Jurkat, Clone E6-1 (cell line): ENCODE measurements at regions not wholly inside any gene's neighbourhood (a gene's known extent, or its start where the extent isn't known, plus 50 kb on each side); places are given as distances from the start of the nearest gene placed in this dataset.
"Not testable (repeated sequence)": the region's sequence is repeated elsewhere in the genome, so short reads cannot be mapped to it uniquely, and the experiment has no call there.

ENCODE experiments used
- DNase-seq: peaks from one replicate; pipeline ENCODE4 v3.0.0-alpha.2; 2011; ENCODE audit warnings: low read depth, low spot score
- H3K4me3 ChIP-seq: 2 replicates; pipeline ENCODE4 v1.5.1; 2011; ENCODE audit warnings: mild to moderate bottlenecking, low read length, control low read depth, moderate library complexity

DNA sequence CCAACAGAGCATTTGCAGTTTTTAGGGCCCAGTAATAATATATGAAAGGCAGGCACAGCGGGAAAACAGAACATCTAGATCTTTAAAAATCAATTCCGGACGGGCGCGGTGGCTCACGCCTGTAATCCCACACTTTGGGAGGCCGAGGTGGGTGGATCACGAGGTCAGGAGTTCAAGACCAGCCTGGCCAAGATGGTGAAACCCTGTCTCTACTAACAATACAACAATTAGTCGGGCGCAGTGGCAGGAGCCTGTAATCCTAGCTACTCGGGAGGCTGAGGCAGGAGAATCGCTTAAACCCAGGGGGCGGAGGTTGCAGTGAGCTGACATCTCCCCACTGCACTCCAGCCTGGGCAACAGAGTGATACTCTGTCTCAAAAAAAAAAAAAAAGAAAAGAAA is 88.5 kb upstream of the MSH6 start:
- DNase-seq, H3K4me3 ChIP-seq: not testable (repeated sequence)

DNA sequence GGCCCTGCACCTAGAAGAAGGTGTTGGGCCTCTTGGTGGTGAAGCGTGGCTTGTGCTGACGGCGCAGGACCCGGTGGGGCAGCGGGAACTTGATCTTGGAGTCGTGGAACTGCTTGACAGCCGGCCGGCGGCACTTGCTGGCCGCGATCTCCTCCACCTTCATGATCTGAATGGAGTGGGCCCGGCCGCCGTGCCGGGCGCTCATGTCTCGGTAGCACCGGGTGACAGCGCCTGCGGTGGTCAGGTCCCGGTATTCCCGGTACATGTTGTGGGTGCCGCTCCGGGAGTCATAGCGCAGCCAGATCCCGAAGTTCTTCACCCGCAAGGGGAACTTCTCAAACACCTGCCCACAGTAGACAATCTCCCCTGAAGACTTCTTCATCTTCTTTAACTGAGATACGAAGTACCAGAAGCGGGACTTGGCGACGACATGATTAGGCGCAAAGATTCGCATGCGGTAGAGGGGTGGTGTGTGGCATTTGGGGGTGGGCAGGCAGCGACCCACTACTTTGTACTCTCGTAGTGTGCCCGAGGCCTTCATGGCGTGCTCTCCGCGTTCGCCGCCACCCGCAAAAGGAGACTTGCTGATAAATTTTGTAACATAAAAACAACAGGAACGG is 92.1 kb upstream of the MSH6 start:
- not testable (repeated sequence) for H3K4me3 ChIP-seq, DNase-seq

DNA sequence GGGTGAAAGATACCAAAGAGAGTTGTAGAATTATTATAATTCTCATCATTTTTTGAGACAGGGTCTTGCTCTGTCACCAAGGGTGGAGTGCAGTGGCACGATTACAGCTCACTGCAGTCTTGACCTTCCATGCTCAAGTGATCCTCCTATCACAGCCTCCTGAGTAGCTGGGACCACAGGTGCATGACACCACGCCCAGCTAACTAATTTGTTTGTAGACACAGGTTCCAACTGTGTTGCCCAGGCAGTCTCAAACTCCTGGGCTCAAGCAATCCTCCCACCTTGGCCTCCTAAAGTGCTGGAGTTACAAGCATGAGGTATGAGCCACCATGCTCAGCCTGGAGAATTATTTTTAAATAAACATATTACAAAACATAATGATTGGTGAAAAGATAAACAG is 92.8 kb upstream of the MSH6 start:
- DNase-seq = no peak
- H3K4me3 ChIP-seq = no peak overlapping the region

DNA sequence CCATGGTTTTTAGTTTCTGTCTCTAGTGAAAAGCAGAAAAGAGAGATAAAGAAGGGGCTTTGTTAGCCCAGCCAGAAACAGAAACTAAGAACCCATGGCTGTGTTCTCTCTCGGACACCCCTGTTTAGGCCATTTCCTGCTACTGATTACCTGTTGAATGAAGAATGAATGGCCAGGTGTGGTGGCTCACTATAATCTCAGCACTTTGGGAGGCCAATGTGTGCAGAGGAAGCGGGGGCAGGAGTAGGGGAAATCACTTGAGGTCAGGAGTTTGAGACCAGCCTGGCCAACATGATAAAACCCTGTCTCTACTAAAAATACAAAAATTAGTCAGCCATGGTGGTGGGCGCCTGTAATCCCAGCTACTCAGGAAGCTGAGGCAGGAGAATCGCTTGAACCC is 93.8 kb upstream of the MSH6 start:
- not testable (repeated sequence) for DNase-seq, H3K4me3 ChIP-seq

DNA sequence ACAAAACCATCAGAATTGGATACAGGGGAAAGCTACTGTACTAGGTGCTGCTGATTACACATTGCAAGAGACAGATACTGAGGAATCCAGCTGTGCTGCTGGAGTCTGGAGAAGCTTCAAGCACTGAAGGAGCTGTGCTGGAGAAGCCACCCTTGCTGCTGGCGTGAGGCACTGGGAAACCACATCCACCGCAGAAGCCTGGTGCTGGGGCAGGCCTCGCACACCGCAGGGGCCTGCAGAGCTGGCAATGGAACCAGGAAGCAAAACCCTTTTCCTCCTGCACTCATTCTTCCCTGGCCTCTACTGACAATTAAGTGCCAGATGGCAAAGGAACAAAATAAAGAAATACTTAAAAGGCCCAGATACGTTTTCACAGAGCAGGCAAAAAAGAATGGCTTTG is 94.4 kb upstream of the MSH6 start:
- peak; percentile 60 for DNase-seq
- no peak overlapping the region for H3K4me3 ChIP-seq

DNA sequence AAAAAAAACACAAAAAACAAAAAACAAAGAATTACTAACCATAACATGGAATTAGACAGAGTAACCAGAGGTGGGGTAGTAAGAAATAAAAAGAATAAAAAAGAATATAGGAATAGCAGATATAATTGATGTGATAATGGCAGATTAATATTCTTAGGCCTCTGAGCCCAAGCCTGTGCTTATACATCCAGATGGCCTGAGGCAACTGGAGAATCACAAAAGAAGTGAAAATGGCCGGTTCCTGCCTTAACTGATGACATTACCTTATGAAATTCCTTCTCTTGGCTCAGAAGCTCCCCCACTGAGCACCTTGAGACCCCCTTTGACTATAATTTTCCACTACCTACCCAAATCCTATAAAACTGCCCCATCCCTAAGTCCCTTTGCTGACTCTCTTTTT is 95.1 kb upstream of the MSH6 start:
- no peak for DNase-seq
- no peak overlapping the region for H3K4me3 ChIP-seq

- H3K4me3 ChIP-seq = no peak overlapping the region
- no peak for DNase-seq
Measured at GRCh38 chr2:47686018-47686417, 96.9 kb upstream of the MSH6 start.

DNA sequence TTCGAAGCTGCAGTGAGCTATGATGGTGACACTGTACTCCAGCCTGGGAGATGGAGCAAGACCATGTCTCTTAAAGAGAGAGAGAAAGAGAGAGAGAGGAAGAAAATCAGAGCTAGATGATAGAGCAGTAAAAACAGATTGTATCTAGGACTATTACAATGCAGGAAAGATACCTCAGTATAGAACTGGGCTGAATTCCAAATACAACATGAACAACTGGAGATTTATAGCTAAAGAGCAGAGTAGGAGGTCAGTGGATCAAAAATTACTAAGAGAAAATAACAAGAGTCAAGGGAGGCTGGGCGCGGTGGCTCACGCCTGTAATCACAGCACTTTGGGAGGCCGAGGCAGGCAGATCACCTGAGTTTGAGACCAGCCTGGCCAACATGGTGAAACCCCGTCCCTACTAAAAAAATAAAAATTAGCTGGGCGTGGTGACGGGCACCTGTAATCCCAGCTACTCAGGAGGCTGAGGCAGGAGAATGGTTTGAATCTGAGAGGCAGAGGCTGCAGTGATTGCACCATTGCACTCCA is 100.7 kb upstream of the MSH6 start:
- DNase-seq = no peak
- H3K4me3 ChIP-seq = no peak overlapping the region

- H3K4me3 ChIP-seq = no peak overlapping the region
- DNase-seq = no peak
Measured at GRCh38 chr2:47676261-47676926, 105.6 kb upstream of the KCNK12 start.

DNA sequence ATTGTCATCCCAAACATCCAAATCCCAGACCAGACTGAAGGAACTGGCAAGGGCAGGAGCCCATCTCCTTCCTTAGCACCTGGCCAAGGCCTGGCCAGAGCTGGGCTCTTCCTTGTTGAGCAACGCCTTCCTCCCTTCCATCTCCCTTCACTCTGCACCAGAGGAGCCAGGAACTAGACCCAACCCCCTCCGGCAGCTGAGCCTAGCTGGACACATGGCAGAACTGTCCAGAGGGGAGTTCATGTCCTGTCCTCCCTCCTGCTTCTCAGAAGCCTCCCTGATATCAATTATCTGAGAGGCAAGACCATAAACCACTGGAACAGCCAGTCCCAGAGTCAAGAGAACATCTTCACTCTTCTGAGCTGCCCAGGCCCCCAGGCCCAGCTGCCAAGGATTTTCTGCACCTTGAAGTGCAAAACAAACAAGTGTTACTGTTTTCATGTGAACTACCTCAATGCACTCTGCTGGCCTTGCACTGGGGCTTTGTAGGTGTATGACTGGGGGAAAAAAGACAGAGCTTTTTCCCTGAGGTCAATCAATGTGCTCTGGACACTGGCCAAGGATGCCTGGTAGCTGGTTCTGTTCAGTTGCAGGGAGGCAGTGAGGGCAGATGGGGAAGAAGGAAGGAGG is 104.5 kb upstream of the KCNK12 start:
- no peak overlapping the region for H3K4me3 ChIP-seq
- DNase-seq = no peak

DNA sequence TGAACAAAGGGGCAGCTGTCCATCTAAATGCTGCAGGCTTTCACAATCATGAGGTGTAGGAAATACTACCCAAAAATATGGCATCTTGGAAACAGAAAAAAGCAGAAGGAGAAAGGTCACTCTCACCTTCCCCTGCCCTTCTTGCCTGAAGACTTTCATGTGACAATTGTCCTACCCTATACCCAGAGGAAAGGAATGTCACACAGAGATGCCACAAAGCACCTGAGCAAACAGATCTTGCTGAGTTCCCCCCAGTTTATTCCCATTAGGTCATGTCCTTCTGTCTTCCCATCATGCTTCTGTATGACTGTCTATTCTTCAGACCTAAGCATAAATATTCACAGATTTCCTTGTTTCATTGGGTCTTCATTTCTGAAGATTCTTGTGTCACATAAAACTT is 95.5 kb upstream of the KCNK12 start:
- H3K4me3 ChIP-seq = no peak overlapping the region
- DNase-seq = no peak

- no peak for DNase-seq
- H3K4me3 ChIP-seq = no peak overlapping the region
Measured at GRCh38 chr2:47664817-47665216, 94.0 kb upstream of the KCNK12 start.

DNA sequence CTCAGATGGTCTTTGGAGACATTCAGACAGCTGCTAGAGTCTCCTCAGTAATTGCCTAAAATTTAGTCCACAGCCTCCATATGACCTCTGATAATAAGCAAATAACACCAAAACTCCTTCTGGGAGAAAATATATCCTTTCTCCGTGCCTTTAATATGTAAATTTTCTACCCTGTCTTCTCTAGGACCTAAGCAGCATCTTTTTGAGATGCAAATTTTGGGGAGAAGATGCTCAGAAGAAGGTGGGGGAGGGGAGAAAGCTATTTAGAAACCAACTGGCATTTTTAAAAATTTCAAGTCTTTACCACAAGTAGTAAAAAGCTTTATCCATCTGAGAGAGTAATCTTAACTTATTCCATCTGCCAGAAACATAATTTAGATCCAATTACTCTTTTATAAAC is 91.8 kb upstream of the KCNK12 start:
- H3K4me3 ChIP-seq = no peak overlapping the region
- no peak for DNase-seq

DNA sequence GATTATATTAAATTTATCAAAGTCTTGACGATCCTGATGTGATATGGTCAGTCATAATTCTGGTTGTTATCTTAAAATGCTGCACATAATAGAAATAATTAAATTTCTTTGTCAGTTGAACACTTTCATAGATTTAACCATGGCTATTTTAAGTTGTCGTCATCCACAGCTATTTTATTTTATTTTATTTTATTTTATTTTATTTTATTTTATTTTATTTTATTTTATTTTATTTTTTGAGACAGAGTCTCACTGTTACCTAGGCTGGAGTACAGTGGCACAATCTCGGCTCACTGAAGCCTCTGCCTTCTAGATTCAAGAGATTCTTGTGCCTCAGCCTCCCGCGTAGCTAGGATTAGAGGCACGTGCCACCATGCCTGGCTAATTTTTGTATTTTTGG is 90.5 kb upstream of the KCNK12 start:
- DNase-seq = no peak
- no peak overlapping the region for H3K4me3 ChIP-seq

DNA sequence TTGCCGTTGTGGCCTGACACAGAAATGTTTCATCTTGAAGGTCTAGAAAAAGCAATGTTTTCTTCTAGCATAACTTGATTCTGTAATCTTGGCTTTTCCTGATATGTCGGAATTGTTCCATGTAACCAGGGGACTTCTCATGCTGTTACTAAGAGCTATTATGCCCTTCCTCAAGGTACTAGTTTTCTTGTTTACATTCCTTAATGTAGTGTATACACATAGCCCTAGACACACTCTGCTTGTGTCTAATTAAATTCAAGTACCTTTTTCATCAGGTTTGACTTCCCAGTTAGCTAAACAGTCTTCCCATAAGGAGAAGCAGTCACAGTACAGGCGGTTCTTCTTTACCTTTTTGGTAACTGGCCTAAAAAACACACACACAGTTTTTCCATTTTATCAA is 89.4 kb upstream of the KCNK12 start:
- H3K4me3 ChIP-seq = no peak overlapping the region
- no peak for DNase-seq

- no peak for DNase-seq
- no peak overlapping the region for H3K4me3 ChIP-seq
Measured at GRCh38 chr2:47658646-47659320, 88.0 kb upstream of the KCNK12 start.

GRCh38 chr2:47657886-47658489 is 87.2 kb upstream of the KCNK12 start:
- H3K4me3 ChIP-seq = no peak overlapping the region
- no peak for DNase-seq

DNA sequence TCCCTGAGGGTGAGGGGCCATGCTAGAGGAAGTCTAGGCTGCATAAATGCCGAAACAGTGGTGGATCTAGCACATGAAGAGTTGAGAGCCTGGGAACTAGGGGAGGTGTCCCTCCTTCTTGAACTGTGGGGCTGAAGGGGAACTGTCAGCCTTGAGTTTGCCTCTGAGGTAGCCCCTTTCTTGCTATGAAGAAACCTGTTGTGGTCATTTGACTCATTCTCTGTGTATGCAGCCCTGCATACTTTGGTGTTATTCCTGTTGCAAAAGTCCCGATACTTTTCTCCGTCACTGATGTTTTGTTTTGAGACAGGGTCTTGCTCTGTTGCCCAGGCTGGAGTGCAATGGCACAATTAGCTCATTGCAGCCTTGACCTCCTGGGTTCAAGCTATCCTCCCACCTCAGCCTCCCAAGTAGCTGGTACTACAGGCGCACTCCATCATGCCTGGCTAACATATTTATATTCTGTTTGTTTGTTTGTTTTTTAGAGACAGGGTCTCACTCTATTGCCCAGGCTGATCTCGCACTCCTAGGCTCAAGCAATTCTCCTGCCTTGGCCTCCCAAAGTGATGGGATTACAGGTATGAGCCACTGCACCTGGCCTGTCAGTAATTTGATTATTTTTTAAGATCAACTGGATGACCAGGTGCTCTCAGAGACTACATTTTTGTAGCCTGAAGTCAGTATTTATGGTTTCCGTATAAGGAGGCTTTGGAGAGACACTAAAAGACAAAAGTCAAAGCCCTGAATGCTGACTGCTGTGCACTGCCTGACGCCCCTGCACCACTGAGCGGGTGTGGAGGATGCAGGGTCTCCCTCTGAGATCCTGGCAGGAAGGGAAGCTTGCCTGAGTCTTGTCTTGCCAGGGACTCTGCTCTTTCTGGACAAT is 86.2 kb upstream of the KCNK12 start:
- no peak overlapping the region for H3K4me3 ChIP-seq
- no peak for DNase-seq

- H3K4me3 ChIP-seq = no peak overlapping the region
- no peak for DNase-seq
Measured at GRCh38 chr2:47655563-47655880, 84.7 kb upstream of the KCNK12 start.
